Fibroblast of lung (primary cell): ENCODE measurements at regions not wholly inside any gene's neighbourhood (a gene's known extent, or its start where the extent isn't known, plus 50 kb on each side); places are given as distances from the start of the nearest gene placed in this dataset.

Experiments used
- EZH2 ChIP-seq: IDR thresholded peaks from 2 replicates; pipeline ENCODE4 v1.5.1; 2012; ENCODE audit warnings: low read length, control low read depth, mild to moderate bottlenecking; ENCODE audit errors: missing control alignments
- TF ChIP-seq, protein P1 (sequence below), 2 donors: IDR thresholded peaks in 1 of 2; conservative IDR thresholded peaks in 1 of 2; 1 replicate in 1 of 2; 2 replicates in 1 of 2; pipeline ENCODE4 v1.5.1; 2011 to 2012; ENCODE audit warnings: low read length in 2 of 2, control low read depth in 1 of 2, inconsistent platforms in 1 of 2, low read depth in 1 of 2, mild to moderate bottlenecking in 1 of 2

- TF ChIP-seq EZH2: no peak
- TF ChIP-seq, protein P1, sequence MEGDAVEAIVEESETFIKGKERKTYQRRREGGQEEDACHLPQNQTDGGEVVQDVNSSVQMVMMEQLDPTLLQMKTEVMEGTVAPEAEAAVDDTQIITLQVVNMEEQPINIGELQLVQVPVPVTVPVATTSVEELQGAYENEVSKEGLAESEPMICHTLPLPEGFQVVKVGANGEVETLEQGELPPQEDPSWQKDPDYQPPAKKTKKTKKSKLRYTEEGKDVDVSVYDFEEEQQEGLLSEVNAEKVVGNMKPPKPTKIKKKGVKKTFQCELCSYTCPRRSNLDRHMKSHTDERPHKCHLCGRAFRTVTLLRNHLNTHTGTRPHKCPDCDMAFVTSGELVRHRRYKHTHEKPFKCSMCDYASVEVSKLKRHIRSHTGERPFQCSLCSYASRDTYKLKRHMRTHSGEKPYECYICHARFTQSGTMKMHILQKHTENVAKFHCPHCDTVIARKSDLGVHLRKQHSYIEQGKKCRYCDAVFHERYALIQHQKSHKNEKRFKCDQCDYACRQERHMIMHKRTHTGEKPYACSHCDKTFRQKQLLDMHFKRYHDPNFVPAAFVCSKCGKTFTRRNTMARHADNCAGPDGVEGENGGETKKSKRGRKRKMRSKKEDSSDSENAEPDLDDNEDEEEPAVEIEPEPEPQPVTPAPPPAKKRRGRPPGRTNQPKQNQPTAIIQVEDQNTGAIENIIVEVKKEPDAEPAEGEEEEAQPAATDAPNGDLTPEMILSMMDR (conservative IDR thresholded peaks at IDR 0.05 in 1 of 2, IDR thresholded peaks at IDR 0.05 in 1 of 2; ENCODE audit: low read depth in 1 of 2, low read length in 2 of 2): no peak
These were observed 1045.1 kb downstream of the TBC1D22A start for GRCh38 chr22:47807506-47807905.
